GM19438 (cell line): ENCODE measurements at regions not wholly inside any gene's neighbourhood (a gene's known extent, or its start where the extent isn't known, plus 50 kb on each side); places are given as distances from the start of the nearest gene placed in this dataset.
A peak's percentile ranks its signal among the peaks of the same experiment; 100 is the strongest.
"Not testable (repeated sequence)": the region's sequence is repeated elsewhere in the genome, so short reads cannot be mapped to it uniquely, and the experiment has no call there.

Experiments used
- ATAC-seq: cut with Tn5 transposase; IDR thresholded peaks from one replicate; pipeline ENCODE4 v1.9.1; 2021; ENCODE audit warnings: low read depth; ENCODE audit not compliant: unreplicated experiment

GRCh38 chr2:176781570-176782217, 430.9 kb upstream of the HNRNPA3 start:
- no peak for ATAC-seq

GRCh38 chr2:176784633-176785200, 427.9 kb upstream of the HNRNPA3 start:
- no peak for ATAC-seq

GRCh38 chr2:176789751-176790150, 422.8 kb upstream of the HNRNPA3 start:
- no peak for ATAC-seq

GRCh38 chr2:176790468-176790867, 422.1 kb upstream of the HNRNPA3 start:
- no peak for ATAC-seq

- no peak for ATAC-seq
Observed at GRCh38 chr2:176793792-176794191, 418.8 kb upstream of the HNRNPA3 start.

- ATAC-seq: no peak
Observed at GRCh38 chr2:176794392-176794791, 418.2 kb upstream of the HNRNPA3 start.

GRCh38 chr2:176795823-176796222, 416.8 kb upstream of the HNRNPA3 start:
- no peak for ATAC-seq

GRCh38 chr2:176796677-176797076, 415.9 kb upstream of the HNRNPA3 start:
- not testable (repeated sequence) for ATAC-seq

GRCh38 chr2:176804392-176804791, 408.2 kb upstream of the HNRNPA3 start:
- ATAC-seq: no peak

- no peak for ATAC-seq
Observed at GRCh38 chr2:176805345-176805744, 407.2 kb upstream of the HNRNPA3 start.

GRCh38 chr2:176812246-176812775, 400.3 kb upstream of the HNRNPA3 start:
- ATAC-seq: no peak

GRCh38 chr2:176813156-176813555, 399.4 kb upstream of the HNRNPA3 start:
- no peak for ATAC-seq

- ATAC-seq: no peak
Observed at GRCh38 chr2:176813621-176814049, 399.0 kb upstream of the HNRNPA3 start.

- no peak for ATAC-seq
Observed at GRCh38 chr2:176814274-176814673, 398.3 kb upstream of the HNRNPA3 start.

- ATAC-seq: peak; percentile 66
Observed at GRCh38 chr2:176814740-176815367, 397.7 kb upstream of the HNRNPA3 start.

- no peak for ATAC-seq
Observed at GRCh38 chr2:176817061-176817565, 395.5 kb upstream of the HNRNPA3 start.

- no peak for ATAC-seq
Observed at GRCh38 chr2:176818076-176818475, 394.5 kb upstream of the HNRNPA3 start.

- no peak for ATAC-seq
Observed at GRCh38 chr2:176818617-176819016, 394.0 kb upstream of the HNRNPA3 start.

- ATAC-seq: no peak
Observed at GRCh38 chr2:176819306-176819705, 393.3 kb upstream of the HNRNPA3 start.

GRCh38 chr2:176820371-176820932, 392.1 kb upstream of the HNRNPA3 start:
- no peak for ATAC-seq

GRCh38 chr2:176821350-176821749, 391.2 kb upstream of the HNRNPA3 start:
- ATAC-seq: no peak
